GM23338 (cell line): ENCODE measurements at regions not wholly inside any gene's neighbourhood (a gene's known extent, or its start where the extent isn't known, plus 50 kb on each side); places are given as distances from the start of the nearest gene placed in this dataset.

Source experiments
- ATAC-seq: fragments of 200-7000 bp; cut with Tn5 transposase; 3 replicates; pipeline ENCODE4 v1.9.1; 2020
- DNase-seq: peaks from one replicate; pipeline ENCODE4 v3.0.0-alpha.2; 2015; ENCODE audit warnings: low spot score
- H2AFZ ChIP-seq: fragments of 200-600 bp; sonication (generic); 2 replicates; pipeline ENCODE4 v1.8.0; 2016; ENCODE audit warnings: antibody characterized with exemption, mild to moderate bottlenecking, moderate library complexity
- H3F3A ChIP-seq: fragments of 200-600 bp; sonication (generic); replicated peaks from 2 replicates; pipeline ENCODE4 v1.8.0; 2017; ENCODE audit warnings: antibody characterized with exemption, mixed run types, low read depth
- H3K27ac ChIP-seq: fragments of 200-600 bp; sonication (generic); 2 replicates; pipeline ENCODE4 v1.6.1; 2016; ENCODE audit warnings: low read depth
- H3K27me3 ChIP-seq: fragments of 200-600 bp; sonication (generic); 2 replicates; pipeline ENCODE4 v1.8.0; 2016; ENCODE audit warnings: mild to moderate bottlenecking, mixed run types, moderate library complexity; ENCODE audit not compliant: insufficient read depth
- H3K36me3 ChIP-seq: fragments of 200-600 bp; sonication (generic); 2 replicates; pipeline ENCODE4 v1.8.0; 2016; ENCODE audit warnings: mild to moderate bottlenecking; ENCODE audit not compliant: insufficient read depth
- H3K4me1 ChIP-seq: fragments of 200-600 bp; sonication (generic); 2 replicates; pipeline ENCODE4 v1.8.0; 2016; ENCODE audit warnings: mild to moderate bottlenecking, moderate library complexity; ENCODE audit not compliant: insufficient read depth
- H3K4me2 ChIP-seq: fragments of 200-600 bp; sonication (generic); 2 replicates; pipeline ENCODE4 v1.7.1; 2017; ENCODE audit warnings: mixed run types
- H3K4me3 ChIP-seq: fragments of 200-600 bp; sonication (generic); 2 replicates; pipeline ENCODE4 v1.6.1; 2016; ENCODE audit warnings: mixed run types
- H3K79me2 ChIP-seq: fragments of 200-600 bp; sonication (generic); replicated peaks from 2 replicates; pipeline ENCODE4 v1.8.0; 2017; ENCODE audit warnings: mild to moderate bottlenecking; ENCODE audit not compliant: insufficient read depth
- H3K9me2 ChIP-seq: fragments of 200-600 bp; sonication (generic); 2 replicates; pipeline ENCODE4 v1.8.0; 2017; ENCODE audit not compliant: insufficient read depth
- H4K20me1 ChIP-seq: fragments of 200-600 bp; sonication (generic); replicated peaks from 2 replicates; pipeline ENCODE4 v1.8.0; 2017; ENCODE audit warnings: mild to moderate bottlenecking; ENCODE audit not compliant: insufficient read depth
- H3K27ac Mint-ChIP-seq: 2 replicates; pipeline ENCODE4 v1.8.0; 2020; ENCODE audit warnings: inconsistent platforms, mild to moderate bottlenecking, moderate library complexity, mixed read lengths
- H3K27me3 Mint-ChIP-seq: 3 replicates; pipeline ENCODE4 v1.8.0; 2022; ENCODE audit warnings: low read depth, mild to moderate bottlenecking, moderate library complexity, mixed read lengths, inconsistent platforms; ENCODE audit not compliant: insufficient read depth, poor library complexity
- H3K36me3 Mint-ChIP-seq: 3 replicates; pipeline ENCODE4 v1.8.0; 2021; ENCODE audit warnings: low read depth, mild to moderate bottlenecking, inconsistent platforms, moderate library complexity, mixed read lengths
- H3K4me1 Mint-ChIP-seq: 3 replicates; pipeline ENCODE4 v1.8.0; 2020; ENCODE audit warnings: mild to moderate bottlenecking, inconsistent platforms, mixed read lengths
- H3K4me3 Mint-ChIP-seq: 3 replicates; pipeline ENCODE4 v1.8.0; 2021; ENCODE audit warnings: moderate library complexity, mild to moderate bottlenecking, inconsistent platforms, mixed read lengths
- H3K9me3 Mint-ChIP-seq: 3 replicates; pipeline ENCODE4 v1.8.0; 2020; ENCODE audit warnings: moderate library complexity, mild to moderate bottlenecking, inconsistent platforms, mixed read lengths
- CREB1 ChIP-seq: fragments of 250-450 bp; sonication (Bioruptor Pico); IDR thresholded peaks from 2 replicates; pipeline ENCODE4 v1.5.0; 2020; ENCODE audit warnings: low read depth, mild to moderate bottlenecking, moderate library complexity
- CTCF ChIP-seq, 2 experiments: fragments of 200-600 bp in 1 of 2; sonication (generic) in 1 of 2; conservative IDR thresholded peaks; 2 replicates each; pipeline versions ENCODE4 v1.5.1 to v1.6.1; 2016 to 2017; ENCODE audit warnings: antibody characterized with exemption in 2 of 2, low read depth in 2 of 2, mild to moderate bottlenecking in 2 of 2, moderate library complexity in 1 of 2
- EZH2 ChIP-seq: fragments of 200-600 bp; sonication (generic); IDR thresholded peaks from one replicate; pipeline ENCODE4 v1.8.0; 2017; ENCODE audit warnings: antibody characterized with exemption, mild to moderate bottlenecking, low read depth; ENCODE audit not compliant: unreplicated experiment
- EZH2phosphoT487 ChIP-seq: fragments of 200-600 bp; sonication (generic); IDR thresholded peaks from one replicate; pipeline ENCODE4 v1.8.1; 2018; ENCODE audit warnings: antibody characterized with exemption; ENCODE audit not compliant: unreplicated experiment
- JUNB ChIP-seq: IDR thresholded peaks from one replicate; pipeline ENCODE4 v1.6.1; 2016; ENCODE audit warnings: antibody characterized with exemption; ENCODE audit not compliant: unreplicated experiment
- NANOG ChIP-seq: IDR thresholded peaks from 2 replicates; pipeline ENCODE4 v1.6.1; 2016; ENCODE audit warnings: antibody characterized with exemption, borderline replicate concordance
- POLR2AphosphoS5 ChIP-seq: IDR thresholded peaks from 2 replicates; pipeline ENCODE4 v1.6.1; 2016; ENCODE audit warnings: antibody characterized with exemption, low read depth
- STAT1 ChIP-seq: IDR thresholded peaks from one replicate; pipeline ENCODE4 v1.6.1; 2016; ENCODE audit warnings: antibody characterized with exemption; ENCODE audit not compliant: unreplicated experiment
- ZNF114 ChIP-seq: fragments of 250-450 bp; sonication (Bioruptor Pico); IDR thresholded peaks from 2 replicates; pipeline ENCODE4 v1.5.0; 2020; ENCODE audit warnings: mild to moderate bottlenecking, moderate library complexity
- ZNF331 ChIP-seq: fragments of 250-450 bp; sonication (Bioruptor Pico); IDR thresholded peaks from 2 replicates; pipeline ENCODE4 v1.5.0; 2020; ENCODE audit warnings: low read depth, mild to moderate bottlenecking, moderate library complexity
- TF ChIP-seq, protein P1 (sequence below): IDR thresholded peaks from 2 replicates; pipeline ENCODE4 v1.6.1; 2016; ENCODE audit warnings: antibody characterized with exemption
- TF ChIP-seq, protein P2 (sequence below): fragments of 250-450 bp; sonication (Bioruptor Pico); IDR thresholded peaks from 2 replicates; pipeline ENCODE4 v1.5.0; 2020; ENCODE audit warnings: mild to moderate bottlenecking, moderate library complexity
- TF ChIP-seq, protein P3 (sequence below): IDR thresholded peaks from one replicate; pipeline ENCODE4 v1.6.1; 2018; ENCODE audit warnings: antibody characterized with exemption; ENCODE audit not compliant: unreplicated experiment

DNA sequence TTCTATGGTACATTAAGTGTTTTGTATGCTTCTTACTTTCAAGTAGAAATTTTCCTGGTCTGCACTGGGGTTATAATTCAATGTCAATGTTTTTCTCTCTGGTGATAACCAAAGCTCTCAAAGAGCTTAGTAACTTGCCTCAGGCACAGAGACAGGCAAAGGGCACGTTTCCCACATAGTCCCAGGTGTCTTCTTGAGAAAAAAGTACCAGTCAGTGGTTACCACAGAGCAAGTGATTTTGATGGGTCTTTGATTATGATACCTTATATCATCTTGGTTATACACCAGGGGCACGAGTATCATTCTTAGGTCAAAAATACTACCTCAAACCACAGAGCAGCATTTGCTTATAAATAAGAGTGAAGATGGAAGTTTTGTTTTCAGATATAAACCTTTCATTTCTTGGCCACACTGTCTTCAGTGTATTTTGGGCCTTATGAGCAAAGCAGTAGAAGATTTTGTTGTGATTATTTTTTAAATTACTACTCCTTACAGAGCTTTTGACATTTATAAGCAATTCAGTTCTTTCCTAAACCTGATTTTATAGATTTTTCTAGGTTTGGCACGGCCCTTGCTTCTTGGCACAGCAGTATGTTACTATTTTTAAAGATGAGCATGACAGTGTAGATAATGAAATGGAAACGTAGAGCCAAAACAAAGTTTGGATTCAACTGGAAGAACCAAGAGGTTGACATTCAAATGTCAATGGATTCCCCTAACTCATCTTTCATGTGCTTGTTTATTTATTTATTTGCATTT, 85.3 kb upstream of the TLL1 start:
- H4K20me1 ChIP-seq: no peaks in the 10 kb centered on the region
- H3K27ac Mint-ChIP-seq: no peak overlapping the region
- ATAC-seq: no peak
- no peak overlapping the region for H3K4me2 ChIP-seq
- no peaks in the 10 kb centered on the region; the same call in 2 of the 3 replicates for H3K36me3 Mint-ChIP-seq
- no peaks in the 10 kb centered on the region for H3K79me2 ChIP-seq
- no peaks in the 10 kb centered on the region for H3K27me3 ChIP-seq
- no peak overlapping the region for H3K4me3 ChIP-seq
- DNase-seq: no peak
- no peaks in the 10 kb centered on the region for H3K9me3 Mint-ChIP-seq
- no peak overlapping the region for H2AFZ ChIP-seq
- no peaks in the 10 kb centered on the region for H3K36me3 ChIP-seq
- H3F3A ChIP-seq: no peaks in the 10 kb centered on the region
- H3K27ac ChIP-seq: no peak overlapping the region
- peaks cover 7% of the 10 kb centered on the region for H3K4me1 Mint-ChIP-seq
- H3K9me2 ChIP-seq: no peaks in the 10 kb centered on the region; the same call in 1 of the 2 replicates
- H3K27me3 Mint-ChIP-seq: no peaks in the 10 kb centered on the region
- no peak overlapping the region for H3K4me3 Mint-ChIP-seq
- TF ChIP-seq ZNF114 (CRISPR knock-in tag) (no peak), ZNF331 (CRISPR knock-in tag) (no peak), POLR2AphosphoS5 (no peak), EZH2 (no peak), EZH2phosphoT487 (no peak), CTCF (conservative IDR thresholded peaks at IDR 0.05; ENCODE audit: low read depth in 2 of 2) (no peak), JUNB (no peak), NANOG (no peak), CREB1 (no peak), STAT1 (no peak)
- TF ChIP-seq, protein P1, sequence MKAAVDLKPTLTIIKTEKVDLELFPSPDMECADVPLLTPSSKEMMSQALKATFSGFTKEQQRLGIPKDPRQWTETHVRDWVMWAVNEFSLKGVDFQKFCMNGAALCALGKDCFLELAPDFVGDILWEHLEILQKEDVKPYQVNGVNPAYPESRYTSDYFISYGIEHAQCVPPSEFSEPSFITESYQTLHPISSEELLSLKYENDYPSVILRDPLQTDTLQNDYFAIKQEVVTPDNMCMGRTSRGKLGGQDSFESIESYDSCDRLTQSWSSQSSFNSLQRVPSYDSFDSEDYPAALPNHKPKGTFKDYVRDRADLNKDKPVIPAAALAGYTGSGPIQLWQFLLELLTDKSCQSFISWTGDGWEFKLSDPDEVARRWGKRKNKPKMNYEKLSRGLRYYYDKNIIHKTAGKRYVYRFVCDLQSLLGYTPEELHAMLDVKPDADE: no peak
- TF ChIP-seq, protein P2, sequence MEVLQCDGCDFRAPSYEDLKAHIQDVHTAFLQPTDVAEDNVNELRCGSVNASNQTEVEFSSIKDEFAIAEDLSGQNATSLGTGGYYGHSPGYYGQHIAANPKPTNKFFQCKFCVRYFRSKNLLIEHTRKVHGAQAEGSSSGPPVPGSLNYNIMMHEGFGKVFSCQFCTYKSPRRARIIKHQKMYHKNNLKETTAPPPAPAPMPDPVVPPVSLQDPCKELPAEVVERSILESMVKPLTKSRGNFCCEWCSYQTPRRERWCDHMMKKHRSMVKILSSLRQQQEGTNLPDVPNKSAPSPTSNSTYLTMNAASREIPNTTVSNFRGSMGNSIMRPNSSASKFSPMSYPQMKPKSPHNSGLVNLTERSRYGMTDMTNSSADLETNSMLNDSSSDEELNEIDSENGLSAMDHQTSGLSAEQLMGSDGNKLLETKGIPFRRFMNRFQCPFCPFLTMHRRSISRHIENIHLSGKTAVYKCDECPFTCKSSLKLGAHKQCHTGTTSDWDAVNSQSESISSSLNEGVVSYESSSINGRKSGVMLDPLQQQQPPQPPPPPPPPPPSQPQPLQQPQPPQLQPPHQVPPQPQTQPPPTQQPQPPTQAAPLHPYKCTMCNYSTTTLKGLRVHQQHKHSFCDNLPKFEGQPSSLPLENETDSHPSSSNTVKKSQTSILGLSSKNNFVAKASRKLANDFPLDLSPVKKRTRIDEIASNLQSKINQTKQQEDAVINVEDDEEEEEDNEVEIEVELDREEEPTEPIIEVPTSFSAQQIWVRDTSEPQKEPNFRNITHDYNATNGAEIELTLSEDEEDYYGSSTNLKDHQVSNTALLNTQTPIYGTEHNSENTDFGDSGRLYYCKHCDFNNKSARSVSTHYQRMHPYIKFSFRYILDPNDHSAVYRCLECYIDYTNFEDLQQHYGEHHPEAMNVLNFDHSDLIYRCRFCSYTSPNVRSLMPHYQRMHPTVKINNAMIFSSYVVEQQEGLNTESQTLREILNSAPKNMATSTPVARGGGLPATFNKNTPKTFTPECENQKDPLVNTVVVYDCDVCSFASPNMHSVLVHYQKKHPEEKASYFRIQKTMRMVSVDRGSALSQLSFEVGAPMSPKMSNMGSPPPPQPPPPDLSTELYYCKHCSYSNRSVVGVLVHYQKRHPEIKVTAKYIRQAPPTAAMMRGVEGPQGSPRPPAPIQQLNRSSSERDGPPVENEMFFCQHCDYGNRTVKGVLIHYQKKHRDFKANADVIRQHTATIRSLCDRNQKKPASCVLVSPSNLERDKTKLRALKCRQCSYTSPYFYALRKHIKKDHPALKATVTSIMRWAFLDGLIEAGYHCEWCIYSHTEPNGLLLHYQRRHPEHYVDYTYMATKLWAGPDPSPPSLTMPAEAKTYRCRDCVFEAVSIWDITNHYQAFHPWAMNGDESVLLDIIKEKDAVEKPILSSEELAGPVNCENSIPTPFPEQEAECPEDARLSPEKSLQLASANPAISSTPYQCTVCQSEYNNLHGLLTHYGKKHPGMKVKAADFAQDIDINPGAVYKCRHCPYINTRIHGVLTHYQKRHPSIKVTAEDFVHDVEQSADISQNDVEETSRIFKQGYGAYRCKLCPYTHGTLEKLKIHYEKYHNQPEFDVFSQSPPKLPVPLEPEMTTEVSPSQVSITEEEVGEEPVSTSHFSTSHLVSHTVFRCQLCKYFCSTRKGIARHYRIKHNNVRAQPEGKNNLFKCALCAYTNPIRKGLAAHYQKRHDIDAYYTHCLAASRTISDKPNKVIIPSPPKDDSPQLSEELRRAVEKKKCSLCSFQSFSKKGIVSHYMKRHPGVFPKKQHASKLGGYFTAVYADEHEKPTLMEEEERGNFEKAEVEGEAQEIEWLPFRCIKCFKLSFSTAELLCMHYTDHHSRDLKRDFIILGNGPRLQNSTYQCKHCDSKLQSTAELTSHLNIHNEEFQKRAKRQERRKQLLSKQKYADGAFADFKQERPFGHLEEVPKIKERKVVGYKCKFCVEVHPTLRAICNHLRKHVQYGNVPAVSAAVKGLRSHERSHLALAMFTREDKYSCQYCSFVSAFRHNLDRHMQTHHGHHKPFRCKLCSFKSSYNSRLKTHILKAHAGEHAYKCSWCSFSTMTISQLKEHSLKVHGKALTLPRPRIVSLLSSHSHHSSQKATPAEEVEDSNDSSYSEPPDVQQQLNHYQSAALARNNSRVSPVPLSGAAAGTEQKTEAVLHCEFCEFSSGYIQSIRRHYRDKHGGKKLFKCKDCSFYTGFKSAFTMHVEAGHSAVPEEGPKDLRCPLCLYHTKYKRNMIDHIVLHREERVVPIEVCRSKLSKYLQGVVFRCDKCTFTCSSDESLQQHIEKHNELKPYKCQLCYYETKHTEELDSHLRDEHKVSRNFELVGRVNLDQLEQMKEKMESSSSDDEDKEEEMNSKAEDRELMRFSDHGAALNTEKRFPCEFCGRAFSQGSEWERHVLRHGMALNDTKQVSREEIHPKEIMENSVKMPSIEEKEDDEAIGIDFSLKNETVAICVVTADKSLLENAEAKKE (CRISPR knock-in tag): no peak
- TF ChIP-seq, protein P3, sequence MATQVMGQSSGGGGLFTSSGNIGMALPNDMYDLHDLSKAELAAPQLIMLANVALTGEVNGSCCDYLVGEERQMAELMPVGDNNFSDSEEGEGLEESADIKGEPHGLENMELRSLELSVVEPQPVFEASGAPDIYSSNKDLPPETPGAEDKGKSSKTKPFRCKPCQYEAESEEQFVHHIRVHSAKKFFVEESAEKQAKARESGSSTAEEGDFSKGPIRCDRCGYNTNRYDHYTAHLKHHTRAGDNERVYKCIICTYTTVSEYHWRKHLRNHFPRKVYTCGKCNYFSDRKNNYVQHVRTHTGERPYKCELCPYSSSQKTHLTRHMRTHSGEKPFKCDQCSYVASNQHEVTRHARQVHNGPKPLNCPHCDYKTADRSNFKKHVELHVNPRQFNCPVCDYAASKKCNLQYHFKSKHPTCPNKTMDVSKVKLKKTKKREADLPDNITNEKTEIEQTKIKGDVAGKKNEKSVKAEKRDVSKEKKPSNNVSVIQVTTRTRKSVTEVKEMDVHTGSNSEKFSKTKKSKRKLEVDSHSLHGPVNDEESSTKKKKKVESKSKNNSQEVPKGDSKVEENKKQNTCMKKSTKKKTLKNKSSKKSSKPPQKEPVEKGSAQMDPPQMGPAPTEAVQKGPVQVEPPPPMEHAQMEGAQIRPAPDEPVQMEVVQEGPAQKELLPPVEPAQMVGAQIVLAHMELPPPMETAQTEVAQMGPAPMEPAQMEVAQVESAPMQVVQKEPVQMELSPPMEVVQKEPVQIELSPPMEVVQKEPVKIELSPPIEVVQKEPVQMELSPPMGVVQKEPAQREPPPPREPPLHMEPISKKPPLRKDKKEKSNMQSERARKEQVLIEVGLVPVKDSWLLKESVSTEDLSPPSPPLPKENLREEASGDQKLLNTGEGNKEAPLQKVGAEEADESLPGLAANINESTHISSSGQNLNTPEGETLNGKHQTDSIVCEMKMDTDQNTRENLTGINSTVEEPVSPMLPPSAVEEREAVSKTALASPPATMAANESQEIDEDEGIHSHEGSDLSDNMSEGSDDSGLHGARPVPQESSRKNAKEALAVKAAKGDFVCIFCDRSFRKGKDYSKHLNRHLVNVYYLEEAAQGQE: no peak
- H3K4me1 ChIP-seq: peaks cover 10% of the 10 kb centered on the region
